Trophoblast cell (in vitro differentiated cells and primary cell): ENCODE measurements at regions not wholly inside any gene's neighbourhood (a gene's known extent, or its start where the extent isn't known, plus 50 kb on each side); places are given as distances from the start of the nearest gene placed in this dataset.

ENCODE experiments used
- DNase-seq, 2 donors: peaks; one replicate each; pipeline ENCODE4 v3.0.0-alpha.2; 2016
- H2AFZ ChIP-seq: 2 replicates; pipeline ENCODE4 v1.6.1; 2013; ENCODE audit warnings: low read length, moderate library complexity, mild to moderate bottlenecking; ENCODE audit not compliant: insufficient read depth, poor library complexity
- H2AK5ac ChIP-seq: 2 replicates; pipeline ENCODE4 v1.6.1; 2013; ENCODE audit warnings: mild to moderate bottlenecking, low read length
- H2BK120ac ChIP-seq: 2 replicates; pipeline ENCODE4 v1.6.1; 2013; ENCODE audit warnings: low read length, mild to moderate bottlenecking, moderate library complexity; ENCODE audit not compliant: insufficient read depth, poor library complexity
- H2BK12ac ChIP-seq: 2 replicates; pipeline ENCODE4 v1.6.1; 2013; ENCODE audit warnings: mild to moderate bottlenecking, low read length, moderate library complexity
- H2BK5ac ChIP-seq: 2 replicates; pipeline ENCODE4 v1.6.1; 2013; ENCODE audit warnings: low read length, low read depth, moderate library complexity, mild to moderate bottlenecking; ENCODE audit not compliant: poor library complexity
- H3K14ac ChIP-seq: 2 replicates; pipeline ENCODE4 v1.6.1; 2013; ENCODE audit warnings: mild to moderate bottlenecking, low read length
- H3K18ac ChIP-seq: 2 replicates; pipeline ENCODE4 v1.6.1; 2013; ENCODE audit warnings: mild to moderate bottlenecking, low read length
- H3K23ac ChIP-seq: 2 replicates; pipeline ENCODE4 v1.6.1; 2013; ENCODE audit warnings: low read length
- H3K27ac ChIP-seq: 2 replicates; pipeline ENCODE4 v1.5.1; 2013; ENCODE audit warnings: low read depth, mild to moderate bottlenecking, inconsistent platforms, low read length, moderate library complexity
- H3K27me3 ChIP-seq: 2 replicates; pipeline ENCODE4 v1.6.1; 2013; ENCODE audit warnings: inconsistent platforms, mild to moderate bottlenecking, low read length, moderate library complexity; ENCODE audit not compliant: insufficient read depth
- H3K36me3 ChIP-seq, 2 experiments: 1 replicate in 1 of 2; 2 replicates in 1 of 2; pipeline ENCODE4 v1.6.1; 2013; ENCODE audit warnings: low read length in 2 of 2, mild to moderate bottlenecking in 2 of 2, moderate library complexity in 1 of 2; ENCODE audit not compliant: insufficient read depth in 2 of 2, control insufficient read depth in 1 of 2
- H3K4ac ChIP-seq: 2 replicates; pipeline ENCODE4 v1.6.1; 2013; ENCODE audit warnings: low read depth, mild to moderate bottlenecking, low read length, moderate library complexity
- H3K4me1 ChIP-seq, 2 experiments: 1 replicate in 1 of 2; 2 replicates in 1 of 2; pipeline ENCODE4 v1.6.1; 2013; ENCODE audit warnings: low read length in 2 of 2, mild to moderate bottlenecking in 2 of 2, moderate library complexity in 1 of 2; ENCODE audit not compliant: insufficient read depth in 2 of 2, control insufficient read depth in 1 of 2
- H3K4me2 ChIP-seq: 2 replicates; pipeline ENCODE4 v1.6.1; 2013; ENCODE audit warnings: inconsistent platforms, mild to moderate bottlenecking, low read length, moderate library complexity
- H3K4me3 ChIP-seq: 2 replicates; pipeline ENCODE4 v1.5.1; 2013; ENCODE audit warnings: mild to moderate bottlenecking, low read depth, low read length, inconsistent platforms
- H3K79me1 ChIP-seq: one replicate; pipeline ENCODE4 v1.6.1; 2013; ENCODE audit warnings: low read length
- H3K79me2 ChIP-seq: 2 replicates; pipeline ENCODE4 v1.6.1; 2013; ENCODE audit warnings: low read length, mild to moderate bottlenecking; ENCODE audit not compliant: control insufficient read depth, insufficient read depth, poor library complexity
- H3K9ac ChIP-seq: 2 replicates; pipeline ENCODE4 v1.6.1; 2013; ENCODE audit warnings: mild to moderate bottlenecking, low read length
- H3K9me3 ChIP-seq: 2 replicates; pipeline ENCODE4 v1.6.1; 2013; ENCODE audit warnings: low read depth, mild to moderate bottlenecking, control low read depth, inconsistent platforms, low read length; ENCODE audit not compliant: insufficient read depth
- H4K12ac ChIP-seq: 2 replicates; pipeline ENCODE4 v1.6.1; 2013; ENCODE audit warnings: low read depth, mild to moderate bottlenecking, low read length, moderate library complexity
- H4K8ac ChIP-seq: 2 replicates; pipeline ENCODE4 v1.6.1; 2013; ENCODE audit warnings: low read depth, mild to moderate bottlenecking, low read length, moderate library complexity
- H4K91ac ChIP-seq: one replicate; pipeline ENCODE4 v1.6.1; 2013; ENCODE audit warnings: low read depth, mild to moderate bottlenecking, low read length, moderate library complexity
- WGBS: extraction: QIAGEN DNeasy Blood & Tissue Kit; methylation state at CpG from one replicate; pipeline ENCODE4 v1.1.7; 2013; ENCODE audit warnings: missing lambda C conversion rate; ENCODE audit not compliant: insufficient read length, insufficient coverage; ENCODE audit errors: extremely low coverage; 5-methylcytosine and 5-hydroxymethylcytosine counted together

- Histone ChIP-seq H4K12ac (no peak overlapping the region), H3K4me1 (peaks cover 0 to 7% of the 10 kb centered on the region in 2 experiments), H2BK12ac (no peak overlapping the region), H3K9me3 (no peaks in the 10 kb centered on the region), H3K4me2 (no peak overlapping the region), H3K14ac (no peak overlapping the region), H3K79me1 (no peaks in the 10 kb centered on the region), H3K4me3 (no peak overlapping the region), H3K23ac (no peak overlapping the region), H3K27me3 (no peaks in the 10 kb centered on the region), H4K8ac (no peak overlapping the region), H2BK5ac (no peak overlapping the region), H3K4ac (no peak overlapping the region), H2AFZ (no peak overlapping the region), H3K9ac (no peak overlapping the region), H3K18ac (no peak overlapping the region), H4K91ac (no peak overlapping the region), H2BK120ac (no peak overlapping the region), H3K79me2 (no peaks in the 10 kb centered on the region), H2AK5ac (no peak overlapping the region), H3K36me3 (no peaks in the 10 kb centered on the region), H3K27ac (no peak overlapping the region)
- DNase-seq: no peak
- WGBS: no CpG with 5 or more reads among the region's 1 CpG
These were observed 143.0 kb upstream of the STXBP5 start for GRCh38 chr6:147061252-147061651.

GRCh38 chr6:147063469-147064031 is 140.7 kb upstream of the STXBP5 start:
- DNase-seq: peak in 1 of 2 donors; percentile 51
- Histone ChIP-seq H3K4me1 (peaks cover 0 to 7% of the 10 kb centered on the region in 2 experiments), H3K4ac (no peak overlapping the region), H3K79me2 (no peaks in the 10 kb centered on the region), H3K27ac (no peak overlapping the region), H3K9ac (no peak overlapping the region), H3K14ac (no peak overlapping the region), H3K23ac (no peak overlapping the region), H4K8ac (no peak overlapping the region), H3K4me3 (no peak overlapping the region), H3K4me2 (peak overlapping the region; percentile 9), H2AK5ac (no peak overlapping the region), H3K36me3 (no peaks in the 10 kb centered on the region), H2AFZ (no peak overlapping the region), H4K12ac (no peak overlapping the region), H3K79me1 (no peaks in the 10 kb centered on the region), H3K9me3 (no peaks in the 10 kb centered on the region), H3K18ac (no peak overlapping the region), H2BK5ac (no peak overlapping the region), H2BK120ac (no peak overlapping the region), H2BK12ac (no peak overlapping the region), H3K27me3 (no peaks in the 10 kb centered on the region), H4K91ac (no peak overlapping the region)
- no CpG with 5 or more reads among the region's 1 CpG for WGBS

DNA sequence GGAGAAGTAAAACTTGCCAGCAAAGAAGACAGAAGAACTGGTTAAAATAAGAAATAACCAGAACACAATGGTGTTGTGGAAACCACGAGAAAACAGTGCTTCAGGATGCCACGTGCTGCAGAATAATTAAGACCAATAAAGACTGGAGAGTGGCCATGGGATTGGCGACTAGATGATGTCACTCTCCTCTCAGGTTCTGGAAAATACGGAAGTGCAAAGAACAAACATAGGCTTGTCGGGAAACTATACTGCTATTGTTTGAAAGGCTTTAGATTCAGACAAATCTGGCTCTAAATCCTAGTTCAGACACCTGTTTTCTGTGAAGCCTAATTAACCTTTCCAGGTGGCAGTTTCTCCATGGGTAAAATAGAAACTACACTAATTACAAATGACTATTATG is 138.4 kb upstream of the STXBP5 start:
- Histone ChIP-seq H3K18ac (no peak overlapping the region), H2BK5ac (no peak overlapping the region), H3K14ac (no peak overlapping the region), H3K9me3 (peaks cover 4% of the 10 kb centered on the region), H4K8ac (no peak overlapping the region), H3K4ac (no peak overlapping the region), H3K23ac (no peak overlapping the region), H3K79me2 (no peaks in the 10 kb centered on the region), H2AK5ac (no peak overlapping the region), H4K12ac (no peak overlapping the region), H3K27ac (no peak overlapping the region), H3K4me1 (peaks cover 0 to 7% of the 10 kb centered on the region in 2 experiments), H3K4me3 (no peak overlapping the region), H2BK12ac (no peak overlapping the region), H3K4me2 (no peak overlapping the region), H3K79me1 (no peaks in the 10 kb centered on the region), H3K27me3 (no peaks in the 10 kb centered on the region), H2BK120ac (no peak overlapping the region), H4K91ac (no peak overlapping the region), H3K36me3 (no peaks in the 10 kb centered on the region), H3K9ac (no peak overlapping the region), H2AFZ (no peak overlapping the region)
- no CpG with 5 or more reads among the region's 5 CpGs for WGBS
- no peak for DNase-seq

DNA sequence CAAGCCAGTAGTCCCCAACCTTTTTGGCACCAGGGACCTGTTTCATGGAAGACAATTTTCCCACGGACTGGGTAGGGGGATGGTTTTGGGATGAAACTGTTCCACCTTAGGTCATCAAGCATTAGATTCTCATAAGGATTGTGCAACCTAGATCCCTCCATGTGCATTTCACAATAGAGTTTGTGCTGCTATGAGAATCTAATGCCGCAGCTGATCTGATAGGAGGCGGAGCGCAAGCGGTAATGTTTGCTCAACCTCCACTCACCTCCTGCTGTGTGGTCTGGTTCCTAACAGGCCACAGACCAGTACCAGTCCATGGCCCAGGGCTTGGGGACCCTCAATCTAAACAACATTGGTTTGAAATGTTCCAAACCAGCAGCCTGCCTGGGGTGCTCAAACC is 137.0 kb upstream of the STXBP5 start:
- no peaks in the 10 kb centered on the region for H3K79me2 ChIP-seq
- no peaks in the 10 kb centered on the region for H3K27me3 ChIP-seq
- no peak overlapping the region for H3K4me2 ChIP-seq
- H3K4me1 ChIP-seq: peaks cover 0 to 7% of the 10 kb centered on the region in 2 experiments
- H3K23ac ChIP-seq: no peak overlapping the region
- H2BK12ac ChIP-seq: no peak overlapping the region
- no peak overlapping the region for H2BK5ac ChIP-seq
- DNase-seq: peak in 1 of 2 donors; percentile 10
- WGBS: no CpG with 5 or more reads among the region's 5 CpGs
- H4K8ac ChIP-seq: no peak overlapping the region
- H2AK5ac ChIP-seq: no peak overlapping the region
- no peaks in the 10 kb centered on the region for H3K79me1 ChIP-seq
- no peak overlapping the region for H3K18ac ChIP-seq
- H4K91ac ChIP-seq: no peak overlapping the region
- H3K27ac ChIP-seq: no peak overlapping the region
- peaks cover 4% of the 10 kb centered on the region for H3K9me3 ChIP-seq
- H4K12ac ChIP-seq: no peak overlapping the region
- H3K4ac ChIP-seq: no peak overlapping the region
- H3K14ac ChIP-seq: no peak overlapping the region
- no peaks in the 10 kb centered on the region for H3K36me3 ChIP-seq
- H3K9ac ChIP-seq: no peak overlapping the region
- no peak overlapping the region for H2AFZ ChIP-seq
- no peak overlapping the region for H3K4me3 ChIP-seq
- no peak overlapping the region for H2BK120ac ChIP-seq
